ENCODE measurements at regions not wholly inside any gene's neighbourhood (a gene's known extent, or its start where the extent isn't known, plus 50 kb on each side); places are given as distances from the start of the nearest gene placed in this dataset.

DNA sequence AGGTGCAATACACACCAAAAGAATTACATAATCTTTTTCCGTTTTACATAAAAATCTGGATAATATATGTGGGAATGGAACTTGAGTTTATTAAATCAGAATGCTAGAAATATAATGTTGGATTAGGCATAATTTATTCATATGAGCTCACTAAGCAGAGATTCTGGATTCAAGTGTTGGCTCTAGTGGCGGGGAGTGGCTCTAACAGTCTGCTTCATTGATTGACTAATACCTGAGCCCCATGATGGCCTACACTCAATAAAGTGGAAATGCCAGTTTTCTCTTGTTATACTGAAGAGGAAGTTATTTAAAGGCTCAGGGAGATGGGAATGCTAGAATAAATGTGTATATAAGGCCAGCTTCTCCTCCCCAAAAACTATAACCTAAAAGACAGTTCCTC, 285.5 kb upstream of the MOCS1 start:
- no peak overlapping the region for H3K4me2 ChIP-seq
- DNase-seq, result no peak
- no peaks in the 10 kb centered on the region for H3K9me2 ChIP-seq
- ChIA-PET POLR2A (no interaction called here), CTCF (interaction anchor here (1.2 kb wide), 1 partner anchor 9 kb away, joined by 3 read pairs; no protein-coding TSS in a partner anchor)
- no peak overlapping the region for H3K27ac ChIP-seq (ENCODE audit: low read depth in 2 of 2, low read length in 1 of 2)
- no peak overlapping the region for H2AFZ ChIP-seq (ENCODE audit: low read depth)
- no peaks in the 10 kb centered on the region for H3K79me2 ChIP-seq (ENCODE audit: insufficient read depth)
- TF ChIP-seq EZH2phosphoT487 (IDR thresholded peaks at IDR 0.05; ENCODE audit: borderline replicate concordance, low read depth) (no peak), FOXJ3 (CRISPR knock-in tag; IDR thresholded peaks at IDR 0.05) (no peak), GATA2 (CRISPR knock-in tag; IDR thresholded peaks at IDR 0.05) (no peak), NFIC (IDR thresholded peaks at IDR 0.05; ENCODE audit: borderline replicate concordance) (no peak)
- TF ChIP-seq, protein P1, sequence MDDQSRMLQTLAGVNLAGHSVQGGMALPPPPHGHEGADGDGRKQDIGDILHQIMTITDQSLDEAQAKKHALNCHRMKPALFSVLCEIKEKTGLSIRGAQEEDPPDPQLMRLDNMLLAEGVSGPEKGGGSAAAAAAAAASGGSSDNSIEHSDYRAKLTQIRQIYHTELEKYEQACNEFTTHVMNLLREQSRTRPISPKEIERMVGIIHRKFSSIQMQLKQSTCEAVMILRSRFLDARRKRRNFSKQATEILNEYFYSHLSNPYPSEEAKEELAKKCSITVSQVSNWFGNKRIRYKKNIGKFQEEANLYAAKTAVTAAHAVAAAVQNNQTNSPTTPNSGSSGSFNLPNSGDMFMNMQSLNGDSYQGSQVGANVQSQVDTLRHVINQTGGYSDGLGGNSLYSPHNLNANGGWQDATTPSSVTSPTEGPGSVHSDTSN (IDR thresholded peaks at IDR 0.05), result no peak
- TF ChIP-seq, protein P2, sequence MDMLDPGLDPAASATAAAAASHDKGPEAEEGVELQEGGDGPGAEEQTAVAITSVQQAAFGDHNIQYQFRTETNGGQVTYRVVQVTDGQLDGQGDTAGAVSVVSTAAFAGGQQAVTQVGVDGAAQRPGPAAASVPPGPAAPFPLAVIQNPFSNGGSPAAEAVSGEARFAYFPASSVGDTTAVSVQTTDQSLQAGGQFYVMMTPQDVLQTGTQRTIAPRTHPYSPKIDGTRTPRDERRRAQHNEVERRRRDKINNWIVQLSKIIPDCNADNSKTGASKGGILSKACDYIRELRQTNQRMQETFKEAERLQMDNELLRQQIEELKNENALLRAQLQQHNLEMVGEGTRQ (IDR thresholded peaks at IDR 0.05; ENCODE audit: borderline replicate concordance, low read depth, low read length), result no peak
- TF ChIP-seq, protein P3, sequence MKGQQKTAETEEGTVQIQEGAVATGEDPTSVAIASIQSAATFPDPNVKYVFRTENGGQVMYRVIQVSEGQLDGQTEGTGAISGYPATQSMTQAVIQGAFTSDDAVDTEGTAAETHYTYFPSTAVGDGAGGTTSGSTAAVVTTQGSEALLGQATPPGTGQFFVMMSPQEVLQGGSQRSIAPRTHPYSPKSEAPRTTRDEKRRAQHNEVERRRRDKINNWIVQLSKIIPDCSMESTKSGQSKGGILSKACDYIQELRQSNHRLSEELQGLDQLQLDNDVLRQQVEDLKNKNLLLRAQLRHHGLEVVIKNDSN (IDR thresholded peaks at IDR 0.05; ENCODE audit: borderline replicate concordance, low read depth), result no peak
- TF ChIP-seq, protein P4, sequence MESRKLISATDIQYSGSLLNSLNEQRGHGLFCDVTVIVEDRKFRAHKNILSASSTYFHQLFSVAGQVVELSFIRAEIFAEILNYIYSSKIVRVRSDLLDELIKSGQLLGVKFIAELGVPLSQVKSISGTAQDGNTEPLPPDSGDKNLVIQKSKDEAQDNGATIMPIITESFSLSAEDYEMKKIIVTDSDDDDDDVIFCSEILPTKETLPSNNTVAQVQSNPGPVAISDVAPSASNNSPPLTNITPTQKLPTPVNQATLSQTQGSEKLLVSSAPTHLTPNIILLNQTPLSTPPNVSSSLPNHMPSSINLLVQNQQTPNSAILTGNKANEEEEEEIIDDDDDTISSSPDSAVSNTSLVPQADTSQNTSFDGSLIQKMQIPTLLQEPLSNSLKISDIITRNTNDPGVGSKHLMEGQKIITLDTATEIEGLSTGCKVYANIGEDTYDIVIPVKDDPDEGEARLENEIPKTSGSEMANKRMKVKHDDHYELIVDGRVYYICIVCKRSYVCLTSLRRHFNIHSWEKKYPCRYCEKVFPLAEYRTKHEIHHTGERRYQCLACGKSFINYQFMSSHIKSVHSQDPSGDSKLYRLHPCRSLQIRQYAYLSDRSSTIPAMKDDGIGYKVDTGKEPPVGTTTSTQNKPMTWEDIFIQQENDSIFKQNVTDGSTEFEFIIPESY (IDR thresholded peaks at IDR 0.05; ENCODE audit: borderline replicate concordance, low read depth), result no peak
- H3K9me3 ChIP-seq, result no peaks in the 10 kb centered on the region
- H3F3A ChIP-seq (replicated peaks; ENCODE audit: insufficient read depth), result no peaks in the 10 kb centered on the region
- H3K36me3 ChIP-seq (replicated peaks in 1 of 2; ENCODE audit: control insufficient read depth in 1 of 2, insufficient read depth in 2 of 2, low read length in 1 of 2), result no peaks in the 10 kb centered on the region
- 27% methylated on average over 2 of the region's 2 CpGs for WGBS (ENCODE audit: low lambda C conversion rate)
- H3K4me3 ChIP-seq (ENCODE audit: low read depth in 2 of 2, low read length in 1 of 2), result no peak overlapping the region
- H4K20me1 ChIP-seq (ENCODE audit: insufficient read depth), result no peaks in the 10 kb centered on the region
- H3K9ac ChIP-seq, result no peak overlapping the region
- no peaks in the 10 kb centered on the region for H3K4me1 ChIP-seq (ENCODE audit: control insufficient read depth in 1 of 2, insufficient read depth in 2 of 2, low read depth in 1 of 2, low read length in 1 of 2)
- no peaks in the 10 kb centered on the region for H3K27me3 ChIP-seq (ENCODE audit: insufficient read depth)

DNA sequence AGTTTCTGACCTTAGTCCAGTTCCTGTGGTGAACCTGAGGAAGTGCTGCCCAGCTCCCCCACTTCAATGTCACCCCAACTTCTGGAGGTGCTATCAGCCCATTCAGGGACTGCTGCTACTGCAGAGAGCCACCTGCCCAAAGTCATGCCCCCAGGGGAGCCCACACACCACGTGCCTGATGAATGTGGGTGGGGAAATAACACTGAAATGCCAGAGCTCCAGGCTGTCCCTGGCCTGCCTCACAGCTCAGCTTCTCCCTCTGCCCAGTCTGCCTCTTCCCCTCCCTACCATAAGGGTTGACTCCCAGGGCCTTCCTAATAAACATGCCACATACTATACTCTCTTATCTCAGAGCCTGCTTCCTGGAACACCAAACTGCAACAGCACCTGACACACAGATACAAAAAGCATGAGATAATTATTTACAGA, 276.4 kb upstream of the MOCS1 start:
- ChIA-PET CTCF (interaction anchor here (0.9 to 1.5 kb wide), 2 partner anchors 9 to 13 kb away, joined by 3 to 4 read pairs; no protein-coding TSS in a partner anchor), POLR2A (no interaction called here)
- TF ChIP-seq, protein P5, sequence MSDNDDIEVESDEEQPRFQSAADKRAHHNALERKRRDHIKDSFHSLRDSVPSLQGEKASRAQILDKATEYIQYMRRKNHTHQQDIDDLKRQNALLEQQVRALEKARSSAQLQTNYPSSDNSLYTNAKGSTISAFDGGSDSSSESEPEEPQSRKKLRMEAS (IDR thresholded peaks at IDR 0.05; ENCODE audit: low read depth), result no peak
- TF ChIP-seq GATA2 (CRISPR knock-in tag; IDR thresholded peaks at IDR 0.05) (peak; percentile 64; the same call in 1 of the 2 replicates), RXRA (IDR thresholded peaks at IDR 0.05; ENCODE audit: borderline replicate concordance, low read depth) (no peak), ELF1 (IDR thresholded peaks at IDR 0.05) (no peak), TEAD4 (IDR thresholded peaks at IDR 0.05; ENCODE audit: borderline replicate concordance, insufficient read depth) (no peak), RCOR1 (IDR thresholded peaks at IDR 0.05; ENCODE audit: low read length) (0 out of 2 replicates have a peak, but pooled peaks have one; percentile 14), FOXJ3 (CRISPR knock-in tag; IDR thresholded peaks at IDR 0.05) (0 out of 2 replicates have a peak, but pooled peaks have one; percentile 26), CHD2 (IDR thresholded peaks at IDR 0.05; ENCODE audit: low read length, partially characterized antibody) (no peak)
- TF ChIP-seq, protein P1 (IDR thresholded peaks at IDR 0.05), result no peak
- TF ChIP-seq, protein P6, sequence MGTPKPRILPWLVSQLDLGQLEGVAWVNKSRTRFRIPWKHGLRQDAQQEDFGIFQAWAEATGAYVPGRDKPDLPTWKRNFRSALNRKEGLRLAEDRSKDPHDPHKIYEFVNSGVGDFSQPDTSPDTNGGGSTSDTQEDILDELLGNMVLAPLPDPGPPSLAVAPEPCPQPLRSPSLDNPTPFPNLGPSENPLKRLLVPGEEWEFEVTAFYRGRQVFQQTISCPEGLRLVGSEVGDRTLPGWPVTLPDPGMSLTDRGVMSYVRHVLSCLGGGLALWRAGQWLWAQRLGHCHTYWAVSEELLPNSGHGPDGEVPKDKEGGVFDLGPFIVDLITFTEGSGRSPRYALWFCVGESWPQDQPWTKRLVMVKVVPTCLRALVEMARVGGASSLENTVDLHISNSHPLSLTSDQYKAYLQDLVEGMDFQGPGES (IDR thresholded peaks at IDR 0.05; ENCODE audit: low read depth, low read length), result no peak
- TF ChIP-seq, protein P2 (IDR thresholded peaks at IDR 0.05; ENCODE audit: borderline replicate concordance, low read depth, low read length), result no peak
- Histone ChIP-seq H4K20me1 (ENCODE audit: insufficient read depth) (no peaks in the 10 kb centered on the region), H3F3A (replicated peaks; ENCODE audit: insufficient read depth) (no peaks in the 10 kb centered on the region), H3K9ac (no peak overlapping the region), H3K4me3 (ENCODE audit: low read depth in 2 of 2, low read length in 1 of 2) (no peak overlapping the region), H3K27ac (ENCODE audit: low read depth in 2 of 2, low read length in 1 of 2) (peak overlapping the region in 1 of 2 experiments; percentile 6; a peak in 1 of 4 replicates), H3K79me2 (ENCODE audit: insufficient read depth) (no peaks in the 10 kb centered on the region), H3K9me3 (no peaks in the 10 kb centered on the region; the same call in 1 of the 2 replicates), H3K27me3 (ENCODE audit: insufficient read depth) (no peaks in the 10 kb centered on the region), H3K9me2 (no peaks in the 10 kb centered on the region), H3K36me3 (replicated peaks in 1 of 2; ENCODE audit: control insufficient read depth in 1 of 2, insufficient read depth in 2 of 2, low read length in 1 of 2) (no peaks in the 10 kb centered on the region), H3K4me1 (ENCODE audit: control insufficient read depth in 1 of 2, insufficient read depth in 2 of 2, low read depth in 1 of 2, low read length in 1 of 2) (peaks cover 0 to 8% of the 10 kb centered on the region in 2 experiments; a peak in 1 of 4 replicates), H3K4me2 (no peak overlapping the region), H2AFZ (ENCODE audit: low read depth) (no peak overlapping the region)
- WGBS (ENCODE audit: low lambda C conversion rate), result 0% methylated on average over 1 of the region's 1 CpG
- DNase-seq, result peak; percentile 54
